Tibial nerve (tissue), 4 donors: ENCODE measurements at regions not wholly inside any gene's neighbourhood (a gene's known extent, or its start where the extent isn't known, plus 50 kb on each side); places are given as distances from the start of the nearest gene placed in this dataset.

Experiments used
- DNase-seq, 2 donors: peaks; one replicate each; pipeline ENCODE4 v3.0.0-alpha.2; 2019; ENCODE audit warnings: low spot score in 2 of 2
- H3K27ac ChIP-seq, 4 donors: fragments of 200-600 bp; sonication (generic) in 3 of 4; one replicate each; pipeline ENCODE4 v1.5.1; 2017 to 2019; ENCODE audit warnings: mild to moderate bottlenecking in 1 of 4
- H3K27me3 ChIP-seq, 2 donors: fragments of 200-600 bp; sonication (generic) in 1 of 2; one replicate each; pipeline versions ENCODE4 v1.5.1 to v1.6.0; 2017 to 2019
- H3K36me3 ChIP-seq, 3 donors: fragments of 200-600 bp; sonication (generic); one replicate each; pipeline ENCODE4 v1.5.1; 2018 to 2019
- H3K4me1 ChIP-seq, 4 donors: fragments of 200-600 bp; sonication (generic) in 3 of 4; one replicate each; pipeline ENCODE4 v1.5.1; 2017 to 2019
- H3K4me3 ChIP-seq, 4 donors: fragments of 200-600 bp; sonication (generic) in 3 of 4; one replicate each; pipeline ENCODE4 v1.5.1; 2017 to 2019; ENCODE audit warnings: mild to moderate bottlenecking in 1 of 4, moderate library complexity in 1 of 4
- H3K9me3 ChIP-seq, 4 donors: fragments of 200-600 bp; sonication (generic) in 3 of 4; one replicate each; pipeline ENCODE4 v1.5.1; 2017 to 2019
- CTCF ChIP-seq, 5 experiments: fragments of 200-600 bp in 3 of 5; fragments of 450-650 bp in 2 of 5; sonication (generic) in 3 of 5; IDR thresholded peaks; one replicate each; pipeline ENCODE4 v1.5.1; 2016 to 2019; ENCODE audit warnings: antibody characterized with exemption in 5 of 5, mild to moderate bottlenecking in 3 of 5, moderate library complexity in 2 of 5
- EP300 ChIP-seq, 2 donors: sonication (generic); formaldehyde crosslinking; IDR thresholded peaks; one replicate each; pipeline ENCODE4 v1.6.1; 2017; ENCODE audit warnings: antibody characterized with exemption in 2 of 2, mild to moderate bottlenecking in 1 of 2
- POLR2A ChIP-seq, 2 donors: fragments of 450-650 bp; IDR thresholded peaks; one replicate each; pipeline ENCODE4 v1.6.1; 2017; ENCODE audit warnings: antibody characterized with exemption in 2 of 2, mild to moderate bottlenecking in 2 of 2, moderate library complexity in 2 of 2
- WGBS, 2 donors: methylation state at CpG; one replicate each; pipeline ENCODE4 v1.1.5; 2018; 5-methylcytosine and 5-hydroxymethylcytosine counted together

- DNase-seq: no peak
- H3K27me3 ChIP-seq: no peaks in the 10 kb centered on the region
- H3K4me1 ChIP-seq: no peaks in the 10 kb centered on the region
- 71 to 77% methylated on average over 3 of the region's 3 CpGs for WGBS, 2 donors
- H3K9me3 ChIP-seq: no peaks in the 10 kb centered on the region
- no peak overlapping the region for H3K4me3 ChIP-seq
- no peak for TF ChIP-seq EP300 (IDR thresholded peaks at IDR 0.05)
- TF ChIP-seq POLR2A (IDR thresholded peaks at IDR 0.05): no peak
- TF ChIP-seq CTCF (IDR thresholded peaks at IDR 0.05): no peak
- no peak overlapping the region for H3K27ac ChIP-seq
- no peaks in the 10 kb centered on the region for H3K36me3 ChIP-seq
These were observed 225.3 kb downstream of the EN1 start for GRCh38 chr2:118622108-118622507.

DNA sequence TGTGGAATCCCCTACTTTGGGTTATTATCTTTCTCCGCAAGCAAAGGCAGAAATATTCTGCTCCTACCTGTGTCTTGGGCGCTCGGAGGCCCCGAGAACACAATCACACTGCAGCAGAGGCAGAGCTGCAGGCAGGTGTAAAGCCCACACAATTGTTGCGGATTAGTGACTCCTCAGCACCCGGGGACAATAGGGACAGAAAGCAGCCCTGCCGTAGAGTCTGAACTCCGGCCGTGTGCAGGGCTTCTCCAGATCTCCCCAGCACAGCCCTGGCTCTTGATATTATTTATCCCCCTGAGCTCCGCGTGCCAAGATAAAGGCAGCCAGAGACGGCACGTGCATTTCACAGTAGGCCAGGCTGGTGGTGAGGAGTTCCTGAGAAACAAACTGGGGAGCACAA lies 229.2 kb downstream of the EN1 start:
- Histone ChIP-seq H3K4me1 (peaks cover 0 to 5% (median 0%) of the 10 kb centered on the region in 4 donors), H3K4me3 (no peak overlapping the region), H3K36me3 (no peaks in the 10 kb centered on the region), H3K27ac (no peak overlapping the region), H3K27me3 (peaks cover 0 to 5% of the 10 kb centered on the region in 2 donors), H3K9me3 (no peaks in the 10 kb centered on the region)
- TF ChIP-seq EP300 (IDR thresholded peaks at IDR 0.05): no peak
- no peak for TF ChIP-seq CTCF (IDR thresholded peaks at IDR 0.05)
- TF ChIP-seq POLR2A (IDR thresholded peaks at IDR 0.05): no peak
- DNase-seq: no peak
- 78 to 88% methylated on average over 13 of the region's 13 CpGs for WGBS, 2 donors

DNA sequence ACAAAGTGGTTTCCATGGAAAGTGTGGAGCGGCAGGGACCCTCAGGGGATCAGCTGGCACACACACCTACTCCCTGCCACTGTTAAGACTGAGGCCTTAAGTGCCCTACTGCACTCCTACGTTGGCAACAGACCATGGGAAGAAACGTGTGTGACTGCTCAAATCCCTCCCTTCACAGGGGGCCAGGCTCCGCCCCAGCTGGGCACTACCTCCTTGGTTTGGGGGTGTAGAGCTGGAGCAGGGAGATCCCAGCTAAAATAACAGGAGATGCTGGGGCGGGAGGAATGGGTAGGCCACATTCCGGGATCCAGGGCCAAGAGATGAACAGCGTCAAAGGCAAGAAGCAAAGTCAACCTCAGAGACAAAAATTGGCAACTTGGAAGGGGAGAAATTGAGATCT lies 231.0 kb downstream of the EN1 start:
- no peak for TF ChIP-seq EP300 (IDR thresholded peaks at IDR 0.05)
- TF ChIP-seq CTCF (IDR thresholded peaks at IDR 0.05): no peak
- TF ChIP-seq POLR2A (IDR thresholded peaks at IDR 0.05): no peak
- Histone ChIP-seq H3K4me3 (no peak overlapping the region), H3K9me3 (no peaks in the 10 kb centered on the region), H3K36me3 (no peaks in the 10 kb centered on the region), H3K27ac (no peak overlapping the region), H3K4me1 (peaks cover 0 to 5% (median 0%) of the 10 kb centered on the region in 4 donors), H3K27me3 (peaks cover 0 to 5% of the 10 kb centered on the region in 2 donors)
- DNase-seq: no peak
- 86 to 89% methylated on average over 7 of the region's 7 CpGs for WGBS, 2 donors

- 17 to 35% methylated on average over 8 of the region's 8 CpGs for WGBS, 2 donors
- Histone ChIP-seq H3K4me1 (peaks cover 0 to 5% (median 0%) of the 10 kb centered on the region in 4 donors), H3K9me3 (no peaks in the 10 kb centered on the region), H3K36me3 (no peaks in the 10 kb centered on the region), H3K27ac (no peak overlapping the region), H3K27me3 (peaks cover 0 to 5% of the 10 kb centered on the region in 2 donors), H3K4me3 (peak overlapping the region in 1 of 4 donors; percentile 1)
- no peak for TF ChIP-seq CTCF (IDR thresholded peaks at IDR 0.05)
- no peak for TF ChIP-seq POLR2A (IDR thresholded peaks at IDR 0.05)
- no peak for TF ChIP-seq EP300 (IDR thresholded peaks at IDR 0.05)
- no peak for DNase-seq
These were observed 232.6 kb downstream of the EN1 start for GRCh38 chr2:118614841-118615271.

DNA sequence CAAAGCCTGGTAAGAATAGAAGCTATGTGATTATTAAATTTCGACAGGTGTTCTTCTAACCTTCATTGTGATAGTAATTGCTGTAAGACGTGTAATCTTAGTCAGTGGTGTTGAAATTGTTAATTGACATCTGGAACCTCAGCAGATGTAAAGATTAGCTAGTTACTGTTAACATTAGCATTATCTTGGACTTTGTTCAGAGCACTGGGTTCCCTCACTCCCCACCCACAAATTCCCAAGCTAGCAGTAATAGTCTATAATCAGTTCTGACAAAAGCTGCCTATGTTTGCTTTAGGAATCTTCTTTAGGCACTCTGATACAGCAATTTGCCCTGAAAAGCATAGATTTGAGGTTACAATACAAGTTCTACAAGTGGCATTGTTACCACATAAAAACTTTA lies 233.7 kb downstream of the EN1 start:
- TF ChIP-seq POLR2A (IDR thresholded peaks at IDR 0.05) (no peak), EP300 (IDR thresholded peaks at IDR 0.05) (no peak), CTCF (IDR thresholded peaks at IDR 0.05) (no peak)
- 66 to 69% methylated on average over 2 of the region's 2 CpGs for WGBS, 2 donors
- Histone ChIP-seq H3K36me3 (no peaks in the 10 kb centered on the region), H3K4me1 (peaks cover 0 to 5% (median 0%) of the 10 kb centered on the region in 4 donors), H3K9me3 (no peaks in the 10 kb centered on the region), H3K27ac (no peak overlapping the region), H3K27me3 (peaks cover 0 to 5% of the 10 kb centered on the region in 2 donors), H3K4me3 (no peak overlapping the region)
- no peak for DNase-seq
